ENCODE measurements at regions not wholly inside any gene's neighbourhood (a gene's known extent, or its start where the extent isn't known, plus 50 kb on each side); places are given as distances from the start of the nearest gene placed in this dataset.

DNA sequence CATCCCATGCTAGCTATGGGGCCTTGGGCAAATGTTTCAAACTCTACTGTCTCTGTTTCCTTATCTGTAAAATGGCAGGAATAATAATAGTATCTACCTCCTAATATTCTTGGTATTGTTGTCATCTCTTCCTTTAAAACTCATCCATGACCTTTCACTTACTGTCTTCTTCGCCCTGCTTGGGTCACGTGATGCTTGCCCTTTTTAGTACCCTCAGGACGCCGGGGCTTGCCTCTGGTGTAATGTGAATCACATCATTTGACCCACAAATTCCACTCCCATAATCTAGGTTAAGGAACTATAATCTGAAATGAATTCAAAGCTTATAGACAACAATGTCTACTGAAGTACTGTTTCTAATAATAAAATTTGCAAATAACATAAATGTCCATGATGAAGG, 162.7 kb downstream of the DRD1 start:
- Mint-ChIP-seq H3K27ac (no peak overlapping the region), H3K36me3 (no peaks in the 10 kb centered on the region), H3K9me3 (no peaks in the 10 kb centered on the region), H3K4me3 (no peak overlapping the region), H3K27me3 (ENCODE audit: low read depth) (no peaks in the 10 kb centered on the region; the same call in none of the 2 replicates), H3K4me1 (no peaks in the 10 kb centered on the region)
- no peak for ATAC-seq
- TF ChIP-seq PREB (CRISPR knock-in tag; IDR thresholded peaks at IDR 0.05; ENCODE audit: borderline replicate concordance) (no peak), GTF2I (CRISPR knock-in tag; conservative IDR thresholded peaks at IDR 0.05) (no peak), IRF2 (CRISPR knock-in tag; IDR thresholded peaks at IDR 0.05; ENCODE audit: borderline replicate concordance, low read depth) (no peak), GABPB1 (CRISPR knock-in tag; IDR thresholded peaks at IDR 0.05) (no peak), ATF3 (CRISPR knock-in tag; conservative IDR thresholded peaks at IDR 0.05) (no peak), HMGA2 (CRISPR knock-in tag; IDR thresholded peaks at IDR 0.05) (no peak), MYBL2 (CRISPR knock-in tag; IDR thresholded peaks at IDR 0.05) (no peak)
- DNase-seq (ENCODE audit: low spot score), result no peak
- ChIA-PET POLR2A (no interaction called here), CTCF (interaction anchor here (0.6 kb wide), 1 partner anchor 10 kb away, joined by 5 read pairs; no protein-coding TSS in a partner anchor)

DNA sequence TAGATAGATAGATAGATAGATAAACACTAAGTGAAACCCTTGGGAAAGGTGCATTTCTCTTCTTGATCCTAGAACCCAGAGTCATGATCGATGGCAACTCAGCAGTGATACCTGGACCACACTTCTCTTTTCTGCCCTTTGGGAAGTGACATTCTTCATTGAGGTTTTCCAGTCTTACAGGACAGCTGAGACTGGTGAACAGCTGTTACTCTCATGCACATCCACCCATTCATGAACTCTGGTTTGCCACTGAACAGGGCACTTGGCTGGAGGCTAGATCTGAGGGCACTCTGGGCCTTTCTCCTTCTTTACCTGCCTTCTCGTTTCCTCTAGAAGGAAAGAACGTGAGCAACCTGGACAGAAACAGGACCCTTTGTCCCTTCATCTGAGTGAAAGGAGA, 164.5 kb downstream of the DRD1 start:
- H3K4me3 Mint-ChIP-seq, result no peak overlapping the region
- POLR2A ChIA-PET, result no interaction called here
- CTCF ChIA-PET, result no interaction called here
- no peak overlapping the region for H3K27ac Mint-ChIP-seq
- DNase-seq (ENCODE audit: low spot score) (no peak), ATAC-seq (no peak)
- H3K27me3 Mint-ChIP-seq (ENCODE audit: low read depth), result peaks cover 14% of the 10 kb centered on the region
- TF ChIP-seq FOXJ3 (CRISPR knock-in tag; IDR thresholded peaks at IDR 0.05; ENCODE audit: borderline replicate concordance) (no peak), CBFB (CRISPR knock-in tag; IDR thresholded peaks at IDR 0.05; ENCODE audit: low read depth) (no peak), FOXK1 (CRISPR knock-in tag; IDR thresholded peaks at IDR 0.05) (no peak)
- H3K9me3 Mint-ChIP-seq, result no peaks in the 10 kb centered on the region
- H3K4me1 Mint-ChIP-seq, result no peaks in the 10 kb centered on the region
- H3K36me3 Mint-ChIP-seq, result no peaks in the 10 kb centered on the region

- Mint-ChIP-seq H3K4me3 (no peak overlapping the region), H3K27ac (no peak overlapping the region), H3K9me3 (peaks cover 5% of the 10 kb centered on the region), H3K4me1 (no peaks in the 10 kb centered on the region), H3K27me3 (ENCODE audit: low read depth) (peaks cover 14% of the 10 kb centered on the region), H3K36me3 (no peaks in the 10 kb centered on the region)
- DNase-seq (ENCODE audit: low spot score), result no peak
- ChIA-PET POLR2A (no interaction called here), CTCF (no interaction called here)
- ATAC-seq, result no peak
- TF ChIP-seq RORB (CRISPR knock-in tag; IDR thresholded peaks at IDR 0.05), result no peak
- no peak for TF ChIP-seq CDX4 (CRISPR knock-in tag; IDR thresholded peaks at IDR 0.05; ENCODE audit: borderline replicate concordance)
- no peak for TF ChIP-seq JAZF1 (CRISPR knock-in tag; IDR thresholded peaks at IDR 0.05)
- TF ChIP-seq SMAD3 (CRISPR knock-in tag; IDR thresholded peaks at IDR 0.05; ENCODE audit: borderline replicate concordance), result no peak
- TF ChIP-seq ZNF232 (CRISPR knock-in tag; IDR thresholded peaks at IDR 0.05), result no peak
- no peak for TF ChIP-seq JUN (CRISPR knock-in tag; IDR thresholded peaks at IDR 0.05)
- TF ChIP-seq, protein P1, sequence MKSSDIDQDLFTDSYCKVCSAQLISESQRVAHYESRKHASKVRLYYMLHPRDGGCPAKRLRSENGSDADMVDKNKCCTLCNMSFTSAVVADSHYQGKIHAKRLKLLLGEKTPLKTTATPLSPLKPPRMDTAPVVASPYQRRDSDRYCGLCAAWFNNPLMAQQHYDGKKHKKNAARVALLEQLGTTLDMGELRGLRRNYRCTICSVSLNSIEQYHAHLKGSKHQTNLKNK (CRISPR knock-in tag; IDR thresholded peaks at IDR 0.05), result no peak
These were observed 168.2 kb downstream of the DRD1 start for GRCh38 chr5:175275748-175276147.

DNA sequence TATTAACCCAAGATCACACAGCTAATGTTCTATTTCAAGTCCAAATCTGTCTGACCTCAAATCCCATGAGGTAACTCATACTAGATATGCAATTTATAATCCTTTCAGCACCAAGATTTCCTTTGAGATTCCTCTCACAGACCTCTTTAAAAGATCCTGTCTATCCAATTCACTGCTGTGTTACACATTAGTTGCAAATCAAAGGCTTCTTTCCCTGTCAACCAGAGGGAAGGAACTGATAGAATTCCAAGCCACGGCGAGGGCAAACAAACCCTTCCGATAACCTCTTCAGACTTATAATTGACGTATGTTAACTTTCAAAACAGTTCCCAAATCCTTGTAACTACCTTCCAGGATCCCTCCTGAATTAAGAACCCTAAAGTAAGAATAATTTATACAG, 168.9 kb downstream of the DRD1 start:
- DNase-seq (ENCODE audit: low spot score) (no peak), ATAC-seq (no peak)
- ChIA-PET POLR2A (no interaction called here), CTCF (no interaction called here)
- Mint-ChIP-seq H3K4me3 (no peak overlapping the region), H3K27me3 (ENCODE audit: low read depth) (peaks cover 14% of the 10 kb centered on the region), H3K27ac (no peak overlapping the region), H3K36me3 (no peaks in the 10 kb centered on the region), H3K9me3 (peaks cover 5% of the 10 kb centered on the region), H3K4me1 (no peaks in the 10 kb centered on the region)
- TF ChIP-seq RELA (CRISPR knock-in tag; IDR thresholded peaks at IDR 0.05; ENCODE audit: borderline replicate concordance) (no peak), ATF2 (CRISPR knock-in tag; IDR thresholded peaks at IDR 0.05; ENCODE audit: borderline replicate concordance, low read depth) (no peak), PREB (CRISPR knock-in tag; IDR thresholded peaks at IDR 0.05; ENCODE audit: borderline replicate concordance) (no peak)
- TF ChIP-seq, protein P2, sequence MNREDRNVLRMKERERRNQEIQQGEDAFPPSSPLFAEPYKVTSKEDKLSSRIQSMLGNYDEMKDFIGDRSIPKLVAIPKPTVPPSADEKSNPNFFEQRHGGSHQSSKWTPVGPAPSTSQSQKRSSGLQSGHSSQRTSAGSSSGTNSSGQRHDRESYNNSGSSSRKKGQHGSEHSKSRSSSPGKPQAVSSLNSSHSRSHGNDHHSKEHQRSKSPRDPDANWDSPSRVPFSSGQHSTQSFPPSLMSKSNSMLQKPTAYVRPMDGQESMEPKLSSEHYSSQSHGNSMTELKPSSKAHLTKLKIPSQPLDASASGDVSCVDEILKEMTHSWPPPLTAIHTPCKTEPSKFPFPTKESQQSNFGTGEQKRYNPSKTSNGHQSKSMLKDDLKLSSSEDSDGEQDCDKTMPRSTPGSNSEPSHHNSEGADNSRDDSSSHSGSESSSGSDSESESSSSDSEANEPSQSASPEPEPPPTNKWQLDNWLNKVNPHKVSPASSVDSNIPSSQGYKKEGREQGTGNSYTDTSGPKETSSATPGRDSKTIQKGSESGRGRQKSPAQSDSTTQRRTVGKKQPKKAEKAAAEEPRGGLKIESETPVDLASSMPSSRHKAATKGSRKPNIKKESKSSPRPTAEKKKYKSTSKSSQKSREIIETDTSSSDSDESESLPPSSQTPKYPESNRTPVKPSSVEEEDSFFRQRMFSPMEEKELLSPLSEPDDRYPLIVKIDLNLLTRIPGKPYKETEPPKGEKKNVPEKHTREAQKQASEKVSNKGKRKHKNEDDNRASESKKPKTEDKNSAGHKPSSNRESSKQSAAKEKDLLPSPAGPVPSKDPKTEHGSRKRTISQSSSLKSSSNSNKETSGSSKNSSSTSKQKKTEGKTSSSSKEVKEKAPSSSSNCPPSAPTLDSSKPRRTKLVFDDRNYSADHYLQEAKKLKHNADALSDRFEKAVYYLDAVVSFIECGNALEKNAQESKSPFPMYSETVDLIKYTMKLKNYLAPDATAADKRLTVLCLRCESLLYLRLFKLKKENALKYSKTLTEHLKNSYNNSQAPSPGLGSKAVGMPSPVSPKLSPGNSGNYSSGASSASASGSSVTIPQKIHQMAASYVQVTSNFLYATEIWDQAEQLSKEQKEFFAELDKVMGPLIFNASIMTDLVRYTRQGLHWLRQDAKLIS (CRISPR knock-in tag; IDR thresholded peaks at IDR 0.05; ENCODE audit: borderline replicate concordance), result no peak

Data from WTC11 (cell line).